ENCODE measurements at regions not wholly inside any gene's neighbourhood (a gene's known extent, or its start where the extent isn't known, plus 50 kb on each side); places are given as distances from the start of the nearest gene placed in this dataset.
A peak's percentile ranks its signal among the peaks of the same experiment; 100 is the strongest.
"Not testable (repeated sequence)": the region's sequence is repeated elsewhere in the genome, so short reads cannot be mapped to it uniquely, and the experiment has no call there.

DNA sequence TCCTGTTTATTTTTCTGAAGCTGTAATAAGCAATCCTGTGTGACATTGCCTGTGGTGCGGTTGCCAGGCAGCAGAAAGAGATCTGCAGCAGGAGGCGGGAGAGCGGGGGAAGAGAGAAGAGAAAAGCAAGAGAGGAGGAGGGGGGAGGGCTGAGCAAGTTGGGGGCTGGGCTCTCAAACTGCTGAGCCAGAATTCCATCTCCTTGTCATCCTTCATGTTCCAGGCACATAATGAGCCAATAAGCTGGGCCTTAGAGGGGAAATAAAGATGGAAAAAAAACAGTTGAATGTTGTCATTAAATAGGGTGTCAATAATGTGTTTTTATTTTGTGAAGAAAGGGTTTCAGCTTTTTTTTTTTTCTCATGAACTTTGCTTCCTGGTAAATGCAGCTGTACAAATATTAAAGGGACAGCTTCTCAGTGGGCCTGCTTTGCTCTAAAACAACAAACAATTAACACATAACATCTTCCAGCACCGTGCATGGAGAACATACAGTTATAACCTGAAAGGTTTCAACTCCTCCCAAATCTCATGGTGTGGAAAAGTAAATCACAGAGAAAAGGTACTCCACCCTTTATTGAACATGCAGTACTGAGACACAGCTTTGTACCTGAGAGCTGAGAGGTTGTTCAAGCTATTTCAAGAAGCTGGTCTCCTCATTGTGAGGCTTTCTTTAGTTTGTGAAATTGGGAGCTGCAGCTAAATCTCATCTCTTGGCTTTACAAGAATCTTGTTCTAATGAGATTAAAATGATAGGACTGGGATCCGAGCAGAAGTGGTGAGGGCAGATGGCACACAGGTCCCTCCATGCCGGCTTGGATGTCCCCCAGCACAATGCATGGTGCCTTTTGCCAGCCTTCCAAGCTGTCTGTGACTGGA lies 451.1 kb upstream of the KCNMB2 start:
- DNase-seq: peak in 1 of 2 donors; percentile 2

DNA sequence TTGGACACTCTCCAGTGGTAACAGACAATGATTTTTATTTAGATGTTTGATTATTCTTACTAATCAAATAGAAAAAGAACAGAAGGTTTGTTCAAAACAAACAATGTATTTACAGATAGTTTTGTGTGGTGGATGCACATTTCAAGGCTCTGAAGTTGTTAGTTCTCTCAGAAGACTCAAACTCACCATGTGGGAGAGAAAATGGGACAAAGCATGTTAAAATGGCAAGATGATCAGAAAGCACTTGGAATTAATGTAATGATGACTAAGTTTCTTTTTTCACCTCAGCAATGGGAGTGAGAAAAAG lies 450.5 kb upstream of the KCNMB2 start:
- DNase-seq: no peak

GRCh38 chr3:178086144-178086825 lies 450.0 kb upstream of the KCNMB2 start:
- peak; percentile 6 to 17 for DNase-seq

DNA sequence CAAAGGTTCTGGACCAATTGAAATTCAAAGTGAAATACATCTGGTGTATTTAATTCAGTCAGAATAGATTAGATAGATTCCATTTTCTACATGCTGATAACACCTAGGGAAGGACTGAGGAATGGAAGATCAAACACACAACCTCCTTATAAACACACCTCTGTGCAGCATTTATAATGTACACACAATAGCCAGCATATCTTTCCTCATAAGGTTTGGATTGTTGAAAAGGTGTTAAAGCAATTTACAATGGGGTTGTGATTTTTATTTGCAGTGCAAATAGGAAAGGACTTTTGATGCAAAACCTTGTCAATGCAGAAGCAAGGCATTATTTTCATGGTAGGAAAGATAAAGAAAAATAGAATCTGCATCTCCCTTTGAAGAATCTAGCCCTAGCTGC lies 448.9 kb upstream of the KCNMB2 start:
- no peak for DNase-seq

GRCh38 chr3:178088963-178089362 lies 447.3 kb upstream of the KCNMB2 start:
- DNase-seq: no peak

DNA sequence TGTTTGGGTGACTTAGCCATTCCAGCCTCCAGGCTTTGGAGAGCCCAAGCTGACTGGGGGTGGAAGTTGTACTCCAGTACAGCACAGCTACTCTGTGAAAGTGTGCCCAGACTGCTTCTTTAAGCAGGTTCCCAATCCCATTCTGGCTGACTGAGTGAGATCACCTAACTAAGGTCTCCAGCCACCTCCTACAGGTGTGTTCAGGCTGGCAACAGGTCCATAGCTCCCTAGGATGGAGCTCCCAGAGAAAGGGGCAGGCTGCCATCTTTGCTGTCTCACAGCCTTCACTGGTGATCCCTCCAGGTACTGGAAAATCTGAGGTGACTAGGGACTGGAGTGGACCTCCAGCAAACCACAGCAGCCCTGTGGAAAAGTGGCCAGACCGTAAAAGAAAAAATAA lies 445.3 kb upstream of the KCNMB2 start:
- no peak for DNase-seq

GRCh38 chr3:178095522-178095921 lies 440.7 kb upstream of the KCNMB2 start:
- no peak for DNase-seq

DNA sequence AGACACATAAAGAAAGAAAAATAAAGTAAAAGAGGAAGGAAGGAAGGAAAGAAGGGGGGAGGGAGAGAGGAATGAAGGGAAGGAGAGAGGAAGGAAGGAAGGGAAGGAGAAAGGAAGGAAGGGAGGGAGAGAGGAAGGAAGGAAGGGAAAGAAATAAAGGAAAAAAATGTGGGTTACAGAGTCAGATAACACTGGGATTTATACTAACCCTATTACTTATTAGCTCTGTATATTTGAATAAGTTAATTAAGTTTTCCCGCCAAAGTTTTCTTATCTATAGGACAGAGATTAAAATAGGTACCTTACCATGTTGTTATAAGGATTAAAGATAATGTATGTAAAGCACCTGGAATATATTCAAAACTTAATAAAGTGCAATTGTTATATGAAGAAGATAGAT lies 439.3 kb upstream of the KCNMB2 start:
- DNase-seq: no peak

DNA sequence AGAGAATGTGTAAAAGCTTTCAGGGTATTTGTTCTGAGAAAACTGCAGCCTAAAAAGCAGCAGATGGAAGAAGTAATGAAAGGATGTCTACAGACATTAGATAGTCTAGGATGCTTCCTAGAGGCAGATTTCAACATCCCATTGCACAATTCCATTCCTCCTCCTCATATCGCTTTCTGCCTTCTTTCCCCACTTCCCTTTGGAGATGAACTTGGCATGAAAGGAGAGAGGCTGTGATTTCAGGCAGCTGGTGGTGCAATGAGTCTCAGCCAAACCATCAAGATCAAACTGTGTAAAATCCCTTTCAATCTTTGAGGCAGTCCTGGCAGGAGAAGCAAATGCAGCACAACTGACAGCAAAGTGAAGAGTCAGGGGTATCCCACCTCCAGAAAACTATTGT lies 438.7 kb upstream of the KCNMB2 start:
- peak; percentile 45 to 48 for DNase-seq

DNA sequence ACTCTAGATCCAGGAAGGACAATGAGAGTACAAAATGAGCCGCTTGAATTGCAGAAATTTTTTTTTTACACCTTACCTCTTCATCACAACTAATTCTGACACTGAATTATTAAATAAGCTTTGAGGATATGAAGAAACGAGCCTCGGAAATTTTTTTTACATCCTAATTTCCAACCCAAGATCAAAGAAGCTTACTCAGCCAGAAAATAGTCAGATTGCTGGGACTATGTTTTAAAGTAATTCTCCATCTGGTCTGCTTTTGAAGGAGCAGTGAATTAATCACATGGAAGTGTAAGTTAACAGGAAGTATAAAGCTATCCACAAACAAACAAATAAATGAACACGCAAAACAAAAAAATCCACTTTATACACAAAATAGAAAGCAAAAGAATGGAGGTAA lies 437.0 kb upstream of the KCNMB2 start:
- no peak for DNase-seq

DNA sequence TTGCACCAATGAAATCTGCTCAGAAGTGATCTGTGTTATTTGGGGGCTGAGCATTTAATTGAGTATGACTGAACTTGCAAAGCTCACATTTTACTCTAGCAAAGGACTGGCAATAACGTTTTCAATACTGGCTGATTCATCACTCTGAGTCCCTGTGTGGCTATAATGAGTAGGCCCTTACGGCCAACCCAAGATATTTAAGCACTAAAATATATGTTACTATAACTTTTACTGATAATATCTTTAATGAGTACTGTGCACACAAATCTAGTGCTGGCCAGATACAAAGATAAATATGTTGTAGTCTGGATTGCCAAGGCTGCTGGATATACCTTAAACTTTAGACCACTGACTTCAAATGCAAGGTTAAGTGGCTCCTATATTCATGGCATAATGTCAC lies 436.4 kb upstream of the KCNMB2 start:
- DNase-seq: no peak

GRCh38 chr3:178100908-178101307 lies 435.3 kb upstream of the KCNMB2 start:
- no peak for DNase-seq

DNA sequence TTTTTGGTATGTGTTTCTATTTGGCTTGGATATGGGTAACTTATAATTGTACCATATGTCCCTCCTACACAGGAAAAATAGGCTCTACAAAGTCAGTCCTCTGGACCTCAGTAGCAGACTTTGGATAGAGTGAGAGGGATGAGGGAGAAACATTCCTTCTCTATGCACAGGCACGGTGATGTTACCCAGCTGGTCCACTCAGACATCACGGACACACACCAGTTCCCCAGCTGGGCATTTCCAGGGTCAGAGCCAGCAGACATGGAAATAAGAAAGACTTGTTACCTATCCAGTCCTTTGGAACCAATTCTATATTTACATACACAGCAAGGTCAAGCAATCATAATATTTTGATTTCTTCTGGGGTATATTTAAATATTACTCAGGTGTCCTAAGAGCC lies 433.1 kb upstream of the KCNMB2 start:
- no peak for DNase-seq

GRCh38 chr3:178107804-178108203 lies 428.4 kb upstream of the KCNMB2 start:
- DNase-seq: no peak

DNA sequence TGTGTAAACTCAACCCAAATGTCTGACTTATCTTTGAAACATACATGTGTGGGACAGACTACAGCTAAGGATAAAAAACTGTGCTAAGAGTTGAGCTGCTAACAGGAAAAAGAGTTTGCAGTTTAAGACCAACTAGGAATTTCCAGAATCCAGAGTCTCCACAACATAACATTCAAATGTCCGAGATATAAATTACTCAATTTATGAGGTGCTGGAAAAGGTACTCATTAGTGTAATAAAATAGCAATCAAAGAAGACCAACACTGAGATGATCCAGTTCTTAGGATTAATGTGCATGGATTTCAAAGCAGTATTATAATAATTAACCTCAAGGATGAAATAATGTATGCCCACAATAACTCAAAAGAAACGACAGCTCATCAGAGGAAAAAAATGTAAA lies 426.5 kb upstream of the KCNMB2 start:
- no peak for DNase-seq

DNA sequence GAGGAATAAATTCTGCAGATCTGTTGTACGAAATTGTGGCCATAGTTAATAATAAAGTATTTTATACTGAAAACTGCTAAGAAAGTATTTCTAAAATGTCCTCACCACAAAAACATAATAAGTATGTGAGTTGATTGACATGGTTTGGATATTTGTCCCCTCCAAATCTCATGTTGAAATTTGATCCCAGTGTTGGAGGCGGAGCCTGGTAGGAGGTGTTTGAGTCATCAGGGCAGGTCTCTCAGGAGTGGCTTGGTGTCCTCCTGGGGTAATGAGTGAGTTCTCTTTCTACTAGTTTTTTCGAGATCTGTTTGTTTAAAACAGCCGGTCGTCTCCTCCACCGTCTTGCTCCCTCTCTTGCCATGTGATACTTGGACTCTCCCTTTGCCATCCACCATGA lies 424.1 kb upstream of the KCNMB2 start:
- DNase-seq: no peak

- not testable (repeated sequence) for DNase-seq
Measured at GRCh38 chr3:178112552-178112951, 423.7 kb upstream of the KCNMB2 start.

GRCh38 chr3:178117641-178118040 lies 418.6 kb upstream of the KCNMB2 start:
- DNase-seq: no peak

DNA sequence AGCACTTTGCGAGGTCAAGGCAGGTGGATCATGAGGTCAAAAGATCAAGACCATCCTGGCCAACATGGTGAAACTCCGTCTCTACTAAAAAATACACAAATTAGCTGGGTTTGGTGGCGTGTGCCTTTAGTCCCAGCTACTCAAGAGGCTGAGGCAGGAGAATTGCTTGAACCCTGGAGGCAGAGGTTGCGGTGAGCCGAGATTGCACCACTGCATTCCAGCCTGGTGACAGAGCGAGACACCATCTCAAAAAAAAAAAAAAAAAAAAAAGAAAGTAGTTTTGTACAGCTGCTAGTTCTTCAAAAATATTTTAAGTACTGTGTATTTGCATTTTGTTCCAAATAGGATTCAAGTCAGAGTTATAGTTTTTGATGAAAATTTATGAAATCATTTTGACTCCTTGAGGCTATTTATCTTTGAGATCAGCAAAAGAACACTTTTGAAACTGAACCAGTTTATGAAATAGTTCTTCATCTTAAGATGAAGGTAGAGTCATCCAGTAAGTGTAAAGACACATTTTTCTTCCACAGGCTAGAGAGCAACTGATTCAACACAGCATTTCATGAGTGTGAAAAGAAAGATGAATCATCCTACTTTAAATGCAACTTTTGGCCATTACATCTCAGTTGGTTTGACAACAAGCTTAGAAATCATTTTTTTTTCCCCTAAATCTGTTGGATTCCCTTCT lies 416.5 kb upstream of the KCNMB2 start:
- not testable (repeated sequence) for DNase-seq

- DNase-seq: no peak
Measured at GRCh38 chr3:178120367-178120766, 415.9 kb upstream of the KCNMB2 start.

DNA sequence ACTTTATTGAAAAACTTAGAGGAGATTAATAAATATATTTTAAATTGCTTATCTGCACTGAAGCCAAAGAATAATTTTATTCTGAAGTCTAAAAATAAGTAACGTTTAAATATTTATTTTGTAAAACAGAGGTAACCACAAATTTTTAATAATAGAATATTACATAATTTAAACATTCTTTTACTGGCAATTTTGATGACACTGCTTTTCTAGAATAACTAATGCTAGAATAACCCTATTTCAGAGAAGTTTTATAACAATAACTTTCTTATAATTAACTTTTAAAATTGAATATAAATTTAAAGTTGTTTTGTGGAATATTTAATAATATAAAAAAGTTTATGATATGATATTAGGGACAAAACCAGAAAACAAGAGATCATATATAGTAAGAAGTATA lies 409.6 kb upstream of the KCNMB2 start:
- no peak for DNase-seq

DNA sequence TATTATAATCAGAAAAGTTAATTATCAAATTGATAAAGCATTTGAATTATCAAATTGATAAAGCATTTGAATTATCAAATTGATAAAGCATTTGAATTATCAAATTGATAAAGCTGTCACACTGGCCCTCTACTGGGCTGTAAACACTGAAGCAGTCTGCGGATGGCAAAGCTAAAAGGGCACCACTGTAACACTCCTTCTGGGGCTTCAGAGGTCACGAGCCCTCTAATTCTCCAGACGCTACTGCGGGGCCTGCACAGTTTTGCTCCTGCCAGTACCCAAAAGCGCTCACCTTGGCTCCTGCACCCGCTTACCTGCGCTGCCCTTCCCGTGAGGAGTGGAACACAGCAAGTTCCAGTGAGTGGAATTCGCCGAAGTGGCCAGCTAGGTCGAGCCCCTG lies 409.0 kb upstream of the KCNMB2 start:
- no peak for DNase-seq

DNA sequence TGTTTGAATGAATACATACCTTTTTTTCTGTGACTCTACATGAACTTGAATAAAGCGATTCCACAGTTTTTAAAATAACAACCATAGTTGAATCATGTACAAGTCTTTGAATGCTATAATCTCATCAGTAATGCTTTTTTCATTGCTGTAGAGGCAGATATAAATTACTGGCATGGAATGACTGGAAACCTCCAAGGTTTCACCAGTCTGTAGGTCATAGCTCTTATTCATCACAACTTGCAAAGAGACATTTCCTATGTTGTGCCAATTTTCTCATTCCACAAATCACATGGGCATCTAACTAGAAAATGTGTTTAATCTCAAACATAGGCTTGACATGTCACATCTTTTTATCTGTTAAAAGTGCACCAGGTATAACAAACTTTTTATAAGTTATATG lies 407.1 kb upstream of the KCNMB2 start:
- DNase-seq: no peak

- DNase-seq: no peak
Measured at GRCh38 chr3:178131801-178132200, 404.4 kb upstream of the KCNMB2 start.

Data from inflammatory macrophage (primary cell).